Adrenal gland (tissue), 5 donors: ENCODE measurements at regions not wholly inside any gene's neighbourhood (a gene's known extent, or its start where the extent isn't known, plus 50 kb on each side); places are given as distances from the start of the nearest gene placed in this dataset.

Source experiments
- CTCF ChIP-seq, 6 experiments: fragments of 450-650 bp in 4 of 6; fragments of 200-600 bp in 2 of 6; sonication (generic) in 1 of 6; IDR thresholded peaks; 1 replicate in 5 of 6; 2 replicates in 1 of 6; pipeline versions ENCODE4 v1.5.1 to v1.8.0; 2016 to 2021; ENCODE audit warnings: antibody characterized with exemption in 6 of 6, mild to moderate bottlenecking in 2 of 6, moderate library complexity in 1 of 6
- POLR2A ChIP-seq, 2 donors: fragments of 450-650 bp; IDR thresholded peaks; one replicate each; pipeline ENCODE4 v1.6.1; 2017; ENCODE audit warnings: antibody characterized with exemption in 2 of 2, mild to moderate bottlenecking in 2 of 2, moderate library complexity in 1 of 2
- donor health status: DM: no; HTN: no; CAD: no.

- TF ChIP-seq CTCF (IDR thresholded peaks at IDR 0.05) (no peak), POLR2A (IDR thresholded peaks at IDR 0.05) (no peak)
Observed at GRCh38 chr1:96355961-96356360, 365.6 kb upstream of the PTBP2 start.
